SK-N-SH (cell line): ENCODE measurements at regions not wholly inside any gene's neighbourhood (a gene's known extent, or its start where the extent isn't known, plus 50 kb on each side); places are given as distances from the start of the nearest gene placed in this dataset.

Experiments used
- CTCF ChIP-seq: fragments of 200-600 bp; sonication (generic); IDR thresholded peaks from 2 replicates; pipeline ENCODE4 v1.6.1; 2017; ENCODE audit warnings: antibody characterized with exemption, mild to moderate bottlenecking, moderate library complexity
- EP300 ChIP-seq, 2 experiments: IDR thresholded peaks; 2 replicates each; pipeline versions ENCODE4 v1.4.0 to v1.6.1; 2012; ENCODE audit warnings: borderline replicate concordance in 1 of 2, low read depth in 1 of 2, low read length in 1 of 2
- GATA2 ChIP-seq: sonication (generic); formaldehyde crosslinking; IDR thresholded peaks from 2 replicates; pipeline ENCODE4 v1.5.0; 2020; ENCODE audit warnings: mild to moderate bottlenecking, missing genetic modification reagents
- MAX ChIP-seq: IDR thresholded peaks from 2 replicates; pipeline ENCODE4 v1.4.0; 2012; ENCODE audit warnings: low read depth
- NRF1 ChIP-seq: IDR thresholded peaks from 2 replicates; pipeline ENCODE4 v1.6.1; 2012; ENCODE audit warnings: low read depth, mild to moderate bottlenecking, low read length
- POLR2AphosphoS5 ChIP-seq: IDR thresholded peaks from 2 replicates; pipeline ENCODE4 v1.6.1; 2012; ENCODE audit warnings: low read depth, low read length
- RCOR1 ChIP-seq: fragments of 150-350 bp; IDR thresholded peaks from 2 replicates; pipeline ENCODE4 v1.6.1; 2017; ENCODE audit warnings: antibody characterized with exemption, low read length
- RFX5 ChIP-seq: IDR thresholded peaks from 2 replicates; pipeline ENCODE4 v1.6.1; 2012; ENCODE audit warnings: mild to moderate bottlenecking, improper control_type of control experiment, low read length
- SMC3 ChIP-seq: IDR thresholded peaks from 2 replicates; pipeline ENCODE4 v1.6.1; 2012; ENCODE audit warnings: low read depth, low read length, improper control_type of control experiment

GRCh38 chr2:51650769-51651168, 618.8 kb upstream of the NRXN1 start:
- TF ChIP-seq POLR2AphosphoS5: no peak
- TF ChIP-seq MAX: no peak
- no peak for TF ChIP-seq EP300 (IDR thresholded peaks at IDR 0.05; ENCODE audit: borderline replicate concordance in 1 of 2, low read depth in 1 of 2, low read length in 1 of 2)
- TF ChIP-seq CTCF: no peak
- TF ChIP-seq RCOR1: no peak
- no peak for TF ChIP-seq GATA2 (CRISPR knock-in tag)
- no peak for TF ChIP-seq RFX5
- TF ChIP-seq NRF1: no peak
- no peak for TF ChIP-seq SMC3
